HepG2 (cell line): ENCODE measurements at regions not wholly inside any gene's neighbourhood (a gene's known extent, or its start where the extent isn't known, plus 50 kb on each side); places are given as distances from the start of the nearest gene placed in this dataset.

Source experiments
- CTCF ChIP-seq: sonication (generic); formaldehyde crosslinking; IDR thresholded peaks from 2 replicates; pipeline ENCODE4 v1.5.0; 2020; ENCODE audit warnings: mild to moderate bottlenecking, missing genetic modification reagents, moderate library complexity
- GTF2F1 ChIP-seq: fragments of 150-350 bp; IDR thresholded peaks from 2 replicates; pipeline ENCODE4 v1.6.1; 2014; ENCODE audit warnings: low read length
- KDM1A ChIP-seq: IDR thresholded peaks from 2 replicates; pipeline ENCODE4 v1.6.1; 2016; ENCODE audit warnings: missing compliant biosample characterization
- MTA3 ChIP-seq: sonication (generic); formaldehyde crosslinking; IDR thresholded peaks from 2 replicates; pipeline ENCODE4 v1.4.0; 2020; ENCODE audit warnings: missing genetic modification reagents
- PCBP1 ChIP-seq: fragments of 200-400 bp; formaldehyde crosslinking; IDR thresholded peaks from 2 replicates; pipeline ENCODE4 v1.6.1; 2017; ENCODE audit warnings: mild to moderate bottlenecking, low read depth, low read length, borderline replicate concordance
- SUZ12 ChIP-seq: fragments of 150-350 bp; IDR thresholded peaks from 2 replicates; pipeline ENCODE4 v1.6.1; 2014; ENCODE audit warnings: low read depth, low read length
- YEATS4 ChIP-seq: sonication (generic); formaldehyde crosslinking; IDR thresholded peaks from 2 replicates; pipeline ENCODE4 v1.4.0; 2020; ENCODE audit warnings: missing genetic modification reagents, borderline replicate concordance
- ZIK1 ChIP-seq: sonication (generic); formaldehyde crosslinking; IDR thresholded peaks from 2 replicates; pipeline ENCODE4 v1.5.0; 2020; ENCODE audit warnings: mild to moderate bottlenecking, low read depth, missing genetic modification reagents, borderline replicate concordance
- ZNF333 ChIP-seq: sonication (generic); formaldehyde crosslinking; IDR thresholded peaks from 2 replicates; pipeline ENCODE4 v1.4.0; 2020; ENCODE audit warnings: mild to moderate bottlenecking, missing genetic modification reagents, borderline replicate concordance

GRCh38 chr10:21165489-21165888 is 268.4 kb upstream of the NEBL start:
- TF ChIP-seq KDM1A (CRISPR knock-in tag) = no peak
- no peak for TF ChIP-seq PCBP1
- TF ChIP-seq ZNF333 (CRISPR knock-in tag) = no peak
- no peak for TF ChIP-seq SUZ12
- TF ChIP-seq GTF2F1 = no peak
- TF ChIP-seq CTCF (CRISPR knock-in tag) = no peak
- no peak for TF ChIP-seq ZIK1
- TF ChIP-seq YEATS4 (CRISPR knock-in tag) = no peak
- no peak for TF ChIP-seq MTA3 (CRISPR knock-in tag)
